ENCODE measurements at regions not wholly inside any gene's neighbourhood (a gene's known extent, or its start where the extent isn't known, plus 50 kb on each side); places are given as distances from the start of the nearest gene placed in this dataset.
A peak's percentile ranks its signal among the peaks of the same experiment; 100 is the strongest.

DNA sequence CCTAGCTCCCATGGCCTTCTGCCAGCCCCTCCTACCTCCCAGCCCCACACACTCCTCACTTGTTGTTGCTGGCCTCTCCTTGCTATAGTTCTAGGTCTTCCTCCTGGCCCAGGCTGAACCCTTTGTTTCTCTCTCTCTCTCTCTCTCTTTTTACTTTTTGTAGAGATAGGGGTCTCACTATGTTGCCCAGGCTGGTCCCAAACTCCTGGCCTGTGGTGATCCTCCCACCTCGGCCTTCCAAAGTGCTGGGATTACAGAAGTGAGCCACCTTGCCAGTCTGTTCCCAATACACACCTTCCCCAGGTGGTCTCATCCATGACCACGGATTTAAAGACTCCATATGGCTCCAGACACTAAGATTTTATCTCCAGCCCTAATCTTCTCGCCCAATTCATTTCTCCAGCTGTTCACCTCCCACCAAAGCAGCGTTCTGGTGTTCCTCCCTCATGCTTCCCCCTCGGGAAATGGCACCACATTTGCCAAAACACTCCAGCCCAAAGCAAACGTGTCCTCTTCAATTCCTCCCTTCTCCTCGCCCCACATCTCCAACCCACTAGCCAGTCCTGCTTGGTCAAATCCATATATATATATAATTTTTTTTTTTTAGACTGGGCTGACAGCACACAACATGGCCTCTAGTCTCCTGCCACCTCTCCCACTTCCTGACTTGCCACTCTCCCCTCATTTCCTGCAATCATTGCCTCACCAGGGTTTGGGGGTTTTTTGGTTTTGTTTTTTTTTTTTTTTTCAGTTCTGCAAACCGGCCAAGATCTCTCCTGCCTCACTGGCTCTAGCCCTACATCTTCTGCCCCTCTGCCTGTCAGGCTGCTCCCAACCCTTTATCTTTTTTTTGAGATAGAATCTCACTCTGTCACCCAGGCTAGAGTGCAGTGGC, 104.4 kb downstream of the NCR2 start:
- H4K8ac ChIP-seq (ENCODE audit: low read depth, low read length): no peak overlapping the region
- H3K9ac ChIP-seq (ENCODE audit: low read depth, low read length, poor library complexity): no peak overlapping the region
- no peaks in the 10 kb centered on the region for H3K79me1 ChIP-seq (ENCODE audit: low read depth, low read length)
- DNase-seq (ENCODE audit: low spot score): no peak
- no CpG with 5 or more reads among the region's 8 CpGs for WGBS, 2 donors (ENCODE audit: extremely low coverage in 2 of 2, insufficient read length in 2 of 2, insufficient replicate concordance in 1 of 2)
- H3K14ac ChIP-seq (ENCODE audit: low read length): no peak overlapping the region
- H2BK12ac ChIP-seq (ENCODE audit: low read length): no peak overlapping the region
- peak overlapping the region; percentile 18 for H2BK15ac ChIP-seq (ENCODE audit: low read length)
- no peaks in the 10 kb centered on the region for H3K9me3 ChIP-seq (replicated peaks in 1 of 2; ENCODE audit: control insufficient read depth in 2 of 2, insufficient read depth in 1 of 2, low read depth in 1 of 2, low read length in 2 of 2)
- no peak overlapping the region for H2AFZ ChIP-seq (ENCODE audit: low read length)
- no peak overlapping the region for H3K27ac ChIP-seq (replicated peaks; ENCODE audit: low read length)
- no peak overlapping the region for H2BK5ac ChIP-seq (ENCODE audit: low read length)
- H3K4me3 ChIP-seq (ENCODE audit: low read length in 2 of 2): no peak overlapping the region
- no peak overlapping the region for H3K23ac ChIP-seq (ENCODE audit: low read depth, low read length, poor library complexity)
- H3K4ac ChIP-seq (ENCODE audit: low read length): no peak overlapping the region
- no peak overlapping the region for H4K91ac ChIP-seq (ENCODE audit: low read depth, low read length, poor library complexity)
- no peak overlapping the region for H3K4me2 ChIP-seq (ENCODE audit: insufficient read depth, low read length, poor library complexity, severe bottlenecking)
- peaks cover 0 to 13% (median 0%) of the 10 kb centered on the region in 3 experiments for H3K27me3 ChIP-seq (ENCODE audit: control insufficient read depth in 3 of 3, insufficient read depth in 3 of 3, low read depth in 1 of 3, low read length in 3 of 3)
- no peak overlapping the region for H2BK120ac ChIP-seq (ENCODE audit: low read depth, low read length)
- no peak overlapping the region for H3K18ac ChIP-seq (ENCODE audit: low read length)
- H3K4me1 ChIP-seq (ENCODE audit: control insufficient read depth in 2 of 2, insufficient read depth in 1 of 2, low read depth in 1 of 2, low read length in 2 of 2): peaks cover 22% of the 10 kb centered on the region in 2 donors
- no peak overlapping the region for H2AK5ac ChIP-seq (ENCODE audit: low read depth, low read length)
- H3K36me3 ChIP-seq (replicated peaks in 1 of 2; ENCODE audit: control insufficient read depth in 2 of 2, insufficient read depth in 2 of 2, low read length in 2 of 2): no peaks in the 10 kb centered on the region

GRCh38 chr6:41440958-41441357, 105.2 kb upstream of the FOXP4 start:
- H3K23ac ChIP-seq (ENCODE audit: low read depth, low read length, poor library complexity): no peak overlapping the region
- no peaks in the 10 kb centered on the region for H3K9me3 ChIP-seq (replicated peaks in 1 of 2; ENCODE audit: control insufficient read depth in 2 of 2, insufficient read depth in 1 of 2, low read depth in 1 of 2, low read length in 2 of 2)
- H2BK5ac ChIP-seq (ENCODE audit: low read length): no peak overlapping the region
- no peak overlapping the region for H4K91ac ChIP-seq (ENCODE audit: low read depth, low read length, poor library complexity)
- no peaks in the 10 kb centered on the region for H3K36me3 ChIP-seq (replicated peaks in 1 of 2; ENCODE audit: control insufficient read depth in 2 of 2, insufficient read depth in 2 of 2, low read length in 2 of 2)
- H3K27me3 ChIP-seq (ENCODE audit: control insufficient read depth in 3 of 3, insufficient read depth in 3 of 3, low read depth in 1 of 3, low read length in 3 of 3): peaks cover 0 to 13% (median 0%) of the 10 kb centered on the region in 3 experiments
- no peak overlapping the region for H3K4me3 ChIP-seq (ENCODE audit: low read length in 2 of 2)
- no peak overlapping the region for H4K8ac ChIP-seq (ENCODE audit: low read depth, low read length)
- H3K27ac ChIP-seq (replicated peaks; ENCODE audit: low read length): no peak overlapping the region
- no peak overlapping the region for H2BK120ac ChIP-seq (ENCODE audit: low read depth, low read length)
- no peak overlapping the region for H2BK12ac ChIP-seq (ENCODE audit: low read length)
- no peak overlapping the region for H3K4ac ChIP-seq (ENCODE audit: low read length)
- no peak overlapping the region for H2AK5ac ChIP-seq (ENCODE audit: low read depth, low read length)
- H3K4me1 ChIP-seq (ENCODE audit: control insufficient read depth in 2 of 2, insufficient read depth in 1 of 2, low read depth in 1 of 2, low read length in 2 of 2): peaks cover 22 to 23% of the 10 kb centered on the region in 2 donors
- no peak overlapping the region for H3K9ac ChIP-seq (ENCODE audit: low read depth, low read length, poor library complexity)
- DNase-seq (ENCODE audit: low spot score): no peak
- no peak overlapping the region for H2AFZ ChIP-seq (ENCODE audit: low read length)
- H2BK15ac ChIP-seq (ENCODE audit: low read length): no peak overlapping the region
- no peak overlapping the region for H3K14ac ChIP-seq (ENCODE audit: low read length)
- H3K79me1 ChIP-seq (ENCODE audit: low read depth, low read length): no peaks in the 10 kb centered on the region
- H3K18ac ChIP-seq (ENCODE audit: low read length): peak overlapping the region; percentile 39
- no peak overlapping the region for H3K4me2 ChIP-seq (ENCODE audit: insufficient read depth, low read length, poor library complexity, severe bottlenecking)
- WGBS, 2 donors (ENCODE audit: extremely low coverage in 2 of 2, insufficient read length in 2 of 2, insufficient replicate concordance in 1 of 2): no CpG with 5 or more reads among the region's 6 CpGs

- no peak for DNase-seq (ENCODE audit: low spot score)
- no peak overlapping the region for H3K9ac ChIP-seq (ENCODE audit: low read depth, low read length, poor library complexity)
- H3K23ac ChIP-seq (ENCODE audit: low read depth, low read length, poor library complexity): no peak overlapping the region
- H3K79me1 ChIP-seq (ENCODE audit: low read depth, low read length): no peaks in the 10 kb centered on the region
- H4K91ac ChIP-seq (ENCODE audit: low read depth, low read length, poor library complexity): peak overlapping the region; percentile 93
- no CpG with 5 or more reads among the region's 9 CpGs for WGBS, 2 donors (ENCODE audit: extremely low coverage in 2 of 2, insufficient read length in 2 of 2, insufficient replicate concordance in 1 of 2)
- H3K4me1 ChIP-seq (ENCODE audit: control insufficient read depth in 2 of 2, insufficient read depth in 1 of 2, low read depth in 1 of 2, low read length in 2 of 2): peaks cover 22 to 23% of the 10 kb centered on the region in 2 donors
- no peak overlapping the region for H3K4me3 ChIP-seq (ENCODE audit: low read length in 2 of 2)
- no peaks in the 10 kb centered on the region for H3K9me3 ChIP-seq (replicated peaks in 1 of 2; ENCODE audit: control insufficient read depth in 2 of 2, insufficient read depth in 1 of 2, low read depth in 1 of 2, low read length in 2 of 2)
- H2AK5ac ChIP-seq (ENCODE audit: low read depth, low read length): peak overlapping the region; percentile 62
- H2BK120ac ChIP-seq (ENCODE audit: low read depth, low read length): peak overlapping the region; percentile 10
- peaks cover 0 to 13% (median 0%) of the 10 kb centered on the region in 3 experiments for H3K27me3 ChIP-seq (ENCODE audit: control insufficient read depth in 3 of 3, insufficient read depth in 3 of 3, low read depth in 1 of 3, low read length in 3 of 3)
- no peak overlapping the region for H3K4ac ChIP-seq (ENCODE audit: low read length)
- no peaks in the 10 kb centered on the region for H3K36me3 ChIP-seq (replicated peaks in 1 of 2; ENCODE audit: control insufficient read depth in 2 of 2, insufficient read depth in 2 of 2, low read length in 2 of 2)
- no peak overlapping the region for H2BK5ac ChIP-seq (ENCODE audit: low read length)
- peak overlapping the region; percentile 92 for H3K18ac ChIP-seq (ENCODE audit: low read length)
- H2BK12ac ChIP-seq (ENCODE audit: low read length): peak overlapping the region; percentile 75
- H2AFZ ChIP-seq (ENCODE audit: low read length): peak overlapping the region; percentile 53
- peak overlapping the region; percentile 33 for H2BK15ac ChIP-seq (ENCODE audit: low read length)
- peak overlapping the region; percentile 56 for H3K27ac ChIP-seq (replicated peaks; ENCODE audit: low read length)
- peak overlapping the region; percentile 89 for H3K14ac ChIP-seq (ENCODE audit: low read length)
- no peak overlapping the region for H4K8ac ChIP-seq (ENCODE audit: low read depth, low read length)
- H3K4me2 ChIP-seq (ENCODE audit: insufficient read depth, low read length, poor library complexity, severe bottlenecking): no peak overlapping the region
Measured at GRCh38 chr6:41441598-41442351, 104.4 kb upstream of the FOXP4 start.

DNA sequence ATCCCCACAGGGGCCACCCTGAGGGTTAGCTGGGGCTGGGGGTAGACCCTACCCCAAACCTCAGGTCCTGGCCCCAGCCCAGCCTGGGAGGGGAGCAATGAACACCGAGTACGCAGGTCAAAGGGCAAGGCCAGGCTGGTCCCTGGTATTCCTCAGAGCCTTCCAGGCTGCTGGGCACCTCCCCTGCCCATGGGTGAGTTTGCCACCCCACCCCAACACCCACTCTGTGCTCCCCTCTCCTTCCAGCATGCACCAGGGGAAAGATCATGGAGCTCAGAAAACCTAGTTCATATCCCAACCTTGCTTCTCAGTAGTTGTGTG, 103.9 kb upstream of the FOXP4 start:
- no CpG with 5 or more reads among the region's 2 CpGs for WGBS, 2 donors (ENCODE audit: extremely low coverage in 2 of 2, insufficient read length in 2 of 2, insufficient replicate concordance in 1 of 2)
- H2BK120ac ChIP-seq (ENCODE audit: low read depth, low read length): no peak overlapping the region
- H3K4me2 ChIP-seq (ENCODE audit: insufficient read depth, low read length, poor library complexity, severe bottlenecking): no peak overlapping the region
- H2BK15ac ChIP-seq (ENCODE audit: low read length): no peak overlapping the region
- peak overlapping the region; percentile 56 for H3K27ac ChIP-seq (replicated peaks; ENCODE audit: low read length)
- H4K91ac ChIP-seq (ENCODE audit: low read depth, low read length, poor library complexity): peak overlapping the region; percentile 16
- H2AFZ ChIP-seq (ENCODE audit: low read length): peak overlapping the region; percentile 98
- no peak overlapping the region for H3K4ac ChIP-seq (ENCODE audit: low read length)
- peak overlapping the region; percentile 77 for H2BK12ac ChIP-seq (ENCODE audit: low read length)
- peak overlapping the region in 1 of 2 donors; percentile 33 for H3K4me3 ChIP-seq (ENCODE audit: low read length in 2 of 2)
- no peak overlapping the region for H2BK5ac ChIP-seq (ENCODE audit: low read length)
- H3K4me1 ChIP-seq (ENCODE audit: control insufficient read depth in 2 of 2, insufficient read depth in 1 of 2, low read depth in 1 of 2, low read length in 2 of 2): peaks cover 22 to 23% of the 10 kb centered on the region in 2 donors
- H3K36me3 ChIP-seq (replicated peaks in 1 of 2; ENCODE audit: control insufficient read depth in 2 of 2, insufficient read depth in 2 of 2, low read length in 2 of 2): no peaks in the 10 kb centered on the region
- peaks cover 0 to 13% (median 0%) of the 10 kb centered on the region in 3 experiments for H3K27me3 ChIP-seq (ENCODE audit: control insufficient read depth in 3 of 3, insufficient read depth in 3 of 3, low read depth in 1 of 3, low read length in 3 of 3)
- no peak for DNase-seq (ENCODE audit: low spot score)
- H4K8ac ChIP-seq (ENCODE audit: low read depth, low read length): no peak overlapping the region
- no peaks in the 10 kb centered on the region for H3K9me3 ChIP-seq (replicated peaks in 1 of 2; ENCODE audit: control insufficient read depth in 2 of 2, insufficient read depth in 1 of 2, low read depth in 1 of 2, low read length in 2 of 2)
- no peak overlapping the region for H2AK5ac ChIP-seq (ENCODE audit: low read depth, low read length)
- H3K18ac ChIP-seq (ENCODE audit: low read length): peak overlapping the region; percentile 92
- no peak overlapping the region for H3K9ac ChIP-seq (ENCODE audit: low read depth, low read length, poor library complexity)
- no peak overlapping the region for H3K23ac ChIP-seq (ENCODE audit: low read depth, low read length, poor library complexity)
- H3K79me1 ChIP-seq (ENCODE audit: low read depth, low read length): no peaks in the 10 kb centered on the region
- H3K14ac ChIP-seq (ENCODE audit: low read length): peak overlapping the region; percentile 22

Data from neuronal stem cell (in vitro differentiated cells).